Colonic mucosa (tissue), 4 donors: ENCODE measurements at regions not wholly inside any gene's neighbourhood (a gene's known extent, or its start where the extent isn't known, plus 50 kb on each side); places are given as distances from the start of the nearest gene placed in this dataset.

ENCODE experiments used
- DNase-seq: peaks from one replicate; pipeline ENCODE4 v3.0.0-alpha.2; 2020
- H3K27ac ChIP-seq: fragments of 200-600 bp; one replicate; pipeline ENCODE4 v1.8.0; 2021
- H3K27me3 ChIP-seq: fragments of 200-600 bp; one replicate; pipeline ENCODE4 v1.8.0; 2021
- H3K36me3 ChIP-seq: fragments of 200-600 bp; one replicate; pipeline ENCODE4 v1.8.0; 2021
- H3K4me1 ChIP-seq: fragments of 200-600 bp; one replicate; pipeline ENCODE4 v1.8.0; 2021; ENCODE audit warnings: mild to moderate bottlenecking
- H3K4me3 ChIP-seq: fragments of 200-600 bp; one replicate; pipeline ENCODE4 v1.8.0; 2021
- H3K9ac ChIP-seq, 2 donors: one replicate each; pipeline ENCODE4 v1.7.0; 2013; ENCODE audit warnings: control low read depth in 2 of 2, low read depth in 2 of 2, low read length in 2 of 2
- H3K9me3 ChIP-seq: fragments of 200-600 bp; one replicate; pipeline ENCODE4 v1.8.0; 2021
- intact Hi-C: fragments of 100-400 bp; cut with DNase I; formaldehyde crosslinking; loops from one replicate; pipeline ENCODE4 v1.14.1; 2022
- TF ChIP-seq, protein P1 (sequence below): fragments of 200-600 bp; IDR thresholded peaks from one replicate; pipeline ENCODE4 v1.8.0; 2022; ENCODE audit warnings: antibody characterized with exemption, mild to moderate bottlenecking
- donor health status: healthy.
- donor health status: DM: no; HTN: no; CAD: no.
- donor health status: DM: no; HTN: no; CAD: no.

GRCh38 chr3:73234354-73235014, 173.0 kb downstream of the EBLN2 start:
- H3K27ac ChIP-seq, result no peak overlapping the region
- no peak overlapping the region for H3K4me3 ChIP-seq
- no peak for DNase-seq
- H3K4me1 ChIP-seq, result no peaks in the 10 kb centered on the region
- H3K36me3 ChIP-seq, result no peaks in the 10 kb centered on the region
- TF ChIP-seq, protein P1, sequence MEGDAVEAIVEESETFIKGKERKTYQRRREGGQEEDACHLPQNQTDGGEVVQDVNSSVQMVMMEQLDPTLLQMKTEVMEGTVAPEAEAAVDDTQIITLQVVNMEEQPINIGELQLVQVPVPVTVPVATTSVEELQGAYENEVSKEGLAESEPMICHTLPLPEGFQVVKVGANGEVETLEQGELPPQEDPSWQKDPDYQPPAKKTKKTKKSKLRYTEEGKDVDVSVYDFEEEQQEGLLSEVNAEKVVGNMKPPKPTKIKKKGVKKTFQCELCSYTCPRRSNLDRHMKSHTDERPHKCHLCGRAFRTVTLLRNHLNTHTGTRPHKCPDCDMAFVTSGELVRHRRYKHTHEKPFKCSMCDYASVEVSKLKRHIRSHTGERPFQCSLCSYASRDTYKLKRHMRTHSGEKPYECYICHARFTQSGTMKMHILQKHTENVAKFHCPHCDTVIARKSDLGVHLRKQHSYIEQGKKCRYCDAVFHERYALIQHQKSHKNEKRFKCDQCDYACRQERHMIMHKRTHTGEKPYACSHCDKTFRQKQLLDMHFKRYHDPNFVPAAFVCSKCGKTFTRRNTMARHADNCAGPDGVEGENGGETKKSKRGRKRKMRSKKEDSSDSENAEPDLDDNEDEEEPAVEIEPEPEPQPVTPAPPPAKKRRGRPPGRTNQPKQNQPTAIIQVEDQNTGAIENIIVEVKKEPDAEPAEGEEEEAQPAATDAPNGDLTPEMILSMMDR, result no peak
- no peak overlapping the region for H3K9ac ChIP-seq
- no peaks in the 10 kb centered on the region for H3K9me3 ChIP-seq
- no peaks in the 10 kb centered on the region for H3K27me3 ChIP-seq
- intact Hi-C loops, result no loop called here

DNA sequence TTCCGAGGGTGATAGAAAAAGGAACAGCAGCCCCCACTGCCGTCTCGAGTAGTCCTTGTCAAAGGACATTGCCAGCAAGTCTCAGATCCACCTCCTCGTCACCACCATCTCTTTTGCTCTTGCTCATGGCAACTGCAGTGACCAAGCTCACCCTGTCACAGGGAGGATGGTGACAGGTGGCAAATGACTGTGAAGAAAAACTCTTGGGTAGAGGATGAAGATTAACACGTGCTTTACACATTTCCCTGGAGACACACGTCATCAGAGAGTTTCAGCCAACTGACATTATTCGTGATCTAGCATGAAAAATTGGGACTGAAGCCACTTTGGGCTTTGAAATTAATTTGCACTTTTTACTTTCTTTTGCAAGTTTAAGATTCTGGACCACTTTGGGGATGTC, 174.3 kb downstream of the EBLN2 start:
- TF ChIP-seq, protein P1, result no peak
- intact Hi-C loops, result no loop called here
- no peak overlapping the region for H3K9ac ChIP-seq

DNA sequence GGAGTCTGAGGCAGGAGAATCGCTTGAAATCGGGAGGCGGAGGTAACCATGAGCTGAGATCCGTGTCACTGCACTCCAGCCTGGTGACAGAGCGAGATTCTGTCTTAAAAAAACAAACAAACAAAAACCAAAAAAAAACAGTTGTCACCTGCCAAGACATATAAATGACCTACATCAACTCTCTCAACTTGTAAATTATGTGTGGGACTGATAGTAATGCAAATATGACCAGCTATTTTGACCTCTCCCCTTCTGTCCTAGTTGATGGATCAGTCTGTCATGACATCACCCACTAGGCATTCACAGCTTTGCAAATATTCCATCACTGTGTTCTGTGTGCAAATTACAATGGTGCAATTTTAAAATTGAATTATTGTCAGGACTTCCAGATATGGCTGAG, 175.4 kb downstream of the EBLN2 start:
- no peak for DNase-seq
- H3K27ac ChIP-seq, result no peak overlapping the region
- no peak overlapping the region for H3K9ac ChIP-seq
- H3K9me3 ChIP-seq, result no peaks in the 10 kb centered on the region
- H3K36me3 ChIP-seq, result no peaks in the 10 kb centered on the region
- H3K27me3 ChIP-seq, result no peaks in the 10 kb centered on the region
- H3K4me3 ChIP-seq, result no peak overlapping the region
- H3K4me1 ChIP-seq, result no peaks in the 10 kb centered on the region
- TF ChIP-seq, protein P1, result no peak
- intact Hi-C loops, result no loop called here

More for the DNA sequence above, 174.3 kb downstream of the EBLN2 start:
- Histone ChIP-seq H3K9me3 (no peaks in the 10 kb centered on the region), H3K4me3 (no peak overlapping the region), H3K36me3 (no peaks in the 10 kb centered on the region), H3K4me1 (no peaks in the 10 kb centered on the region), H3K27me3 (no peaks in the 10 kb centered on the region), H3K27ac (no peak overlapping the region)
- DNase-seq, result no peak

DNA sequence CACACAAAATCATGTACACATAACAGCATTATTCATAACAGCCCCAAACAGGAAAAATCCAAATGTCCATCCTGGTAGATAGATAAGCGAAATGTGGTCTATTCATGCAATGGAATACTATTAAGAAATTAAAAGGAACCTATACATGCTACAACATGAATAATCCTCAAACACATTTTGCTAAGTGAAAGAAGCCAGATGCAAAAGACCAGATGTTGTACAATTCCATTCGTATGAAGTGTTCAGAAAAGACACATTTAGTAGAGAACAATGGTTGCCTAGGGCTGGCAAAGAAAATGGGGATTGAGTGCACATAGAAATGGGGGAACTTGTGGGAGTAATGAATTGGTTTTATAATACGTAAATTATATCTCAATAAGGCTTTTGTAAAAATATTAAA, 182.3 kb downstream of the EBLN2 start:
- no peak overlapping the region for H3K4me3 ChIP-seq
- no peaks in the 10 kb centered on the region for H3K4me1 ChIP-seq
- no peaks in the 10 kb centered on the region for H3K9me3 ChIP-seq
- DNase-seq, result no peak
- TF ChIP-seq, protein P1, result no peak
- H3K36me3 ChIP-seq, result no peaks in the 10 kb centered on the region
- no peaks in the 10 kb centered on the region for H3K27me3 ChIP-seq
- no peak overlapping the region for H3K9ac ChIP-seq
- H3K27ac ChIP-seq, result no peak overlapping the region
- intact Hi-C loops, result no loop called here

DNA sequence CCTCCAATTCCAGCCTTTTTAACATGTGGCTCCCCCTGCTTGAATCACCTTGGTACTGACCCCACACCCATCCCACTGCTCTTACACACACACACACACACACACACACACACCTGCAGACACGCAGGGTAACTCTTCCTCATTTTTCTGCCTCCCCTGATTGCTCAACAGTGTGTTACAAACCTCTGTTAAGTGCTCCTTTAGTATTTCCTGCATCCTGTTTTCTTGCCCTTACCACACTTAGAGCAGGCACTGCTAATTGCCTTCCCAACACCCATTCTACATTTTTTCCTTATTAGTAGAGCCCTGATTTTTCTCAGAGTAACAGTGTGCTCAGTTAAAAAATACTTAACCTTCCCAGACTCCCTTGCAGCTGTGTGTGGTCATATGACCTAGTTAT, 184.0 kb downstream of the EBLN2 start:
- intact Hi-C loops, result no loop called here
- no peak for DNase-seq
- no peak overlapping the region for H3K4me3 ChIP-seq
- H3K36me3 ChIP-seq, result no peaks in the 10 kb centered on the region
- no peaks in the 10 kb centered on the region for H3K9me3 ChIP-seq
- TF ChIP-seq, protein P1, result no peak
- no peak overlapping the region for H3K27ac ChIP-seq
- no peaks in the 10 kb centered on the region for H3K4me1 ChIP-seq
- no peak overlapping the region for H3K9ac ChIP-seq
- H3K27me3 ChIP-seq, result no peaks in the 10 kb centered on the region
